GM12878 (cell line): ENCODE measurements at regions not wholly inside any gene's neighbourhood (a gene's known extent, or its start where the extent isn't known, plus 50 kb on each side); places are given as distances from the start of the nearest gene placed in this dataset.

Experiments
- ATAC-seq: fragments of 200-7000 bp; cut with Tn5 transposase; 3 replicates; pipeline ENCODE4 v1.9.1; 2020; ENCODE audit warnings: mild to moderate bottlenecking, moderate library complexity
- BruUV-seq: library from RNA; stranded (reverse); fragments of 400-500 nt; replicated peaks from 2 replicates; lab custom pipeline; 2021; lab: Mats Ljungman, UMichigan
- CTCF ChIA-PET: fragments of 300-600 bp; sonication (Branson Sonifier 250); formaldehyde crosslinking; extraction: SDS; loops from one replicate; lab custom pipeline; 2021; ENCODE audit warnings: inconsistent platforms; lab: Yijun Ruan, JAX
- POLR2A ChIA-PET: fragments of 350-600 bp; formaldehyde crosslinking; extraction: SDS; loops from one replicate; lab custom pipeline; 2021; ENCODE audit warnings: inconsistent platforms; lab: Charles Lee
- RAD21 ChIA-PET: fragments of 300-600 bp; sonication (Branson Sonifier 250); formaldehyde crosslinking; loops from one replicate; lab custom pipeline; 2023; ENCODE audit warnings: antibody characterized with exemption; ENCODE audit not compliant: unreplicated experiment; lab: Charles Lee
- SMC1A ChIA-PET: fragments of 300-600 bp; sonication (Branson Sonifier 250); formaldehyde crosslinking; loops from one replicate; lab custom pipeline; 2023; ENCODE audit not compliant: unreplicated experiment, uncharacterized antibody; lab: Charles Lee
- DNase-seq: peaks from one replicate; pipeline ENCODE4 v3.0.0-alpha.2; 2011; ENCODE audit warnings: low read depth, low spot score
- FAIRE-seq: peaks from 3 replicates; lab custom pipeline; 2011; peaks lifted over from hg19 to GRCh38; lab: Jason Lieb, UNC
- H2AFZ ChIP-seq: 2 replicates; pipeline ENCODE4 v1.6.0; 2011; ENCODE audit warnings: low read depth, low read length, control low read depth; ENCODE audit not compliant: control insufficient read depth
- H3K27ac ChIP-seq: 2 replicates; pipeline ENCODE4 v1.5.1; 2011; ENCODE audit warnings: control low read depth; ENCODE audit not compliant: control insufficient read depth, insufficient read depth
- H3K27me3 ChIP-seq, 2 experiments: replicated peaks in 1 of 2; 2 replicates each; pipeline versions ENCODE4 v1.6.0 to v1.6.1; 2011; ENCODE audit warnings: low read length in 1 of 2; ENCODE audit not compliant: control insufficient read depth in 2 of 2, insufficient read depth in 2 of 2
- H3K36me3 ChIP-seq, 2 experiments: 2 replicates each; pipeline ENCODE4 v1.5.1; 2011; ENCODE audit warnings: low read length in 1 of 2; ENCODE audit not compliant: control insufficient read depth in 2 of 2, insufficient read depth in 2 of 2
- H3K4me1 ChIP-seq: 2 replicates; pipeline ENCODE4 v1.6.1; 2011; ENCODE audit warnings: mild to moderate bottlenecking, low read length, moderate library complexity, mixed read lengths; ENCODE audit not compliant: control insufficient read depth, insufficient read depth
- H3K4me2 ChIP-seq: 2 replicates; pipeline ENCODE4 v1.6.0; 2011; ENCODE audit warnings: control low read depth; ENCODE audit not compliant: control insufficient read depth, insufficient read depth
- H3K4me3 ChIP-seq: fragments of 200-600 bp; sonication (generic); 2 replicates; pipeline ENCODE4 v1.5.1; 2016
- H3K79me2 ChIP-seq: 2 replicates; pipeline ENCODE4 v1.6.0; 2011; ENCODE audit warnings: low read length; ENCODE audit not compliant: control insufficient read depth, insufficient read depth
- H3K9ac ChIP-seq: 2 replicates; pipeline ENCODE4 v1.8.0; 2011; ENCODE audit warnings: low read length, control low read depth, mixed read lengths; ENCODE audit not compliant: control insufficient read depth, insufficient read depth
- H3K9me3 ChIP-seq: replicated peaks from 3 replicates; pipeline ENCODE4 v1.5.1; 2011; ENCODE audit warnings: mild to moderate bottlenecking, low read length; ENCODE audit not compliant: control insufficient read depth, insufficient read depth
- H4K20me1 ChIP-seq: 2 replicates; pipeline ENCODE4 v1.6.0; 2011; ENCODE audit not compliant: control insufficient read depth, insufficient read depth
- BHLHE40 ChIP-seq, 2 experiments: fragments of 450-650 bp in 1 of 2; IDR thresholded peaks; 2 replicates each; pipeline ENCODE4 v1.6.1; 2011 to 2017; ENCODE audit warnings: low read depth in 2 of 2, borderline replicate concordance in 1 of 2, improper control_type of control experiment in 1 of 2, low read length in 1 of 2, mild to moderate bottlenecking in 1 of 2
- CBX3 ChIP-seq: fragments of 200-600 bp; sonication (generic); IDR thresholded peaks from 2 replicates; pipeline ENCODE4 v1.6.1; 2016; ENCODE audit warnings: low read depth, borderline replicate concordance
- CBX5 ChIP-seq: sonication (generic); IDR thresholded peaks from 2 replicates; pipeline ENCODE4 v1.6.1; 2016; ENCODE audit warnings: low read depth, moderate library complexity, mild to moderate bottlenecking, inconsistent platforms
- CREB1 ChIP-seq: IDR thresholded peaks from 2 replicates; pipeline ENCODE4 v1.6.1; 2012; ENCODE audit warnings: low read depth, mild to moderate bottlenecking, inconsistent platforms
- FOXM1 ChIP-seq: IDR thresholded peaks from 2 replicates; pipeline ENCODE4 v1.6.1; 2012; ENCODE audit warnings: low read depth, mild to moderate bottlenecking, inconsistent platforms, low read length, moderate library complexity
- GATAD2B ChIP-seq: fragments of 450-650 bp; conservative IDR thresholded peaks from 2 replicates; pipeline ENCODE4 v1.6.1; 2017; ENCODE audit warnings: low read depth, mild to moderate bottlenecking, moderate library complexity
- POLR2AphosphoS2 ChIP-seq: IDR thresholded peaks from 2 replicates; pipeline ENCODE4 v1.6.1; 2011; ENCODE audit warnings: low read depth, mild to moderate bottlenecking, low read length, improper control_type of control experiment, moderate library complexity
- RCOR1 ChIP-seq: conservative IDR thresholded peaks from 2 replicates; pipeline ENCODE4 v1.6.1; 2012; ENCODE audit warnings: low read depth, low read length, improper control_type of control experiment
- RFX5 ChIP-seq: IDR thresholded peaks from 2 replicates; pipeline ENCODE4 v1.6.1; 2011; ENCODE audit warnings: low read depth, low read length, improper control_type of control experiment
- RUNX3 ChIP-seq: IDR thresholded peaks from 2 replicates; pipeline ENCODE4 v1.6.1; 2012; ENCODE audit warnings: low read length, inconsistent platforms
- SREBF1 ChIP-seq: IDR thresholded peaks from 2 replicates; pipeline ENCODE4 v1.6.1; 2012; ENCODE audit warnings: mild to moderate bottlenecking, low read length
- SUZ12 ChIP-seq: fragments of 200-600 bp; sonication (generic); IDR thresholded peaks from one replicate; pipeline ENCODE4 v1.6.1; 2018; ENCODE audit warnings: antibody characterized with exemption, mild to moderate bottlenecking; ENCODE audit not compliant: unreplicated experiment
- WGBS: methylation state at CpG from one replicate; pipeline ENCODE4 v1.1.6; 2016; ENCODE audit warnings: low lambda C conversion rate; ENCODE audit not compliant: insufficient replicate concordance, insufficient coverage; ENCODE audit errors: missing lambda C conversion rate; 5-methylcytosine and 5-hydroxymethylcytosine counted together
- in situ Hi-C: fragments of 300-500 bp; cut with MboI; formaldehyde crosslinking; loops from 9 replicates; pipeline ENCODE4 v1.14.3; 2018; ENCODE audit warnings: mixed read lengths
- intact Hi-C: fragments of 100-400 bp; cut with micrococcal nuclease; formaldehyde crosslinking; loops from one replicate; pipeline ENCODE4 v1.14.2; 2022; ENCODE audit not compliant: unreplicated experiment
- TF ChIP-seq, protein P1 (sequence below): fragments of 450-650 bp; IDR thresholded peaks from 2 replicates; pipeline ENCODE4 v1.6.1; 2016; ENCODE audit warnings: mild to moderate bottlenecking, moderate library complexity, borderline replicate concordance
- TF ChIP-seq, protein P2 (sequence below): fragments of 450-650 bp; IDR thresholded peaks from 2 replicates; pipeline ENCODE4 v1.6.1; 2018; ENCODE audit warnings: mild to moderate bottlenecking, low read depth, moderate library complexity; ENCODE audit not compliant: partially characterized antibody
- TF ChIP-seq, protein P3 (sequence below): fragments of 450-650 bp; IDR thresholded peaks from 2 replicates; pipeline ENCODE4 v1.6.1; 2016; ENCODE audit warnings: mild to moderate bottlenecking
- TF ChIP-seq, protein P4 (sequence below): fragments of 450-650 bp; IDR thresholded peaks from 2 replicates; pipeline ENCODE4 v1.6.1; 2017; ENCODE audit warnings: low read depth, mild to moderate bottlenecking, moderate library complexity

DNA sequence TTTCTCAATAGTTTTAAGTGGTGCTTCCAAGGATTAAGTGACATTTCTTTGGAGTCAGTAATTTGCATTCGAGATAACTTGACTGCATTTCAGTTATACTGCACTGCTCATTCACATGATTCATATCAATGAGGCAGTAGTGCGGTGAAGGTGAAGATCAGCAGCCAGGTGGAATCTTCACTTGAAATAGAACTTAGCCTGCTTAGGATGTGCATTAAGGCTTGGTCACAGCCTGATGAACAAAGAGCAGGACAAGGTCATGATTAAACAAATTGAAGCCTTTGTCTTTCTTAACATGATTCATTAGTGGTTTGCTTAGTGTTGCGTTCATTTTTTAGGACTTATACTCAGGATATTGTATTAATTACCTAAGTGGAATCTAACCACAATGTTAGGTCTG lies 212.1 kb upstream of the GALNTL6 start:
- ChIA-PET POLR2A (no interaction called here), RAD21 (no interaction called here), CTCF (no interaction called here), SMC1A (no interaction called here)
- in situ Hi-C loops: no loop called here
- BruUV-seq: no TSS peak
- Histone ChIP-seq H3K4me3 (no peak overlapping the region), H3K9ac (no peak overlapping the region), H2AFZ (no peak overlapping the region), H3K4me2 (no peak overlapping the region), H3K9me3 (peaks cover 2% of the 10 kb centered on the region; the same call in 1 of the 3 replicates), H4K20me1 (no peaks in the 10 kb centered on the region), H3K79me2 (no peaks in the 10 kb centered on the region), H3K27ac (no peak overlapping the region), H3K27me3 (no peaks in the 10 kb centered on the region), H3K36me3 (no peaks in the 10 kb centered on the region), H3K4me1 (no peaks in the 10 kb centered on the region)
- FAIRE-seq (no peak), DNase-seq (no peak), ATAC-seq (no peak)
- 28% methylated on average over 3 of the region's 3 CpGs for WGBS
- intact Hi-C loops: no loop called here
- TF ChIP-seq, protein P1, sequence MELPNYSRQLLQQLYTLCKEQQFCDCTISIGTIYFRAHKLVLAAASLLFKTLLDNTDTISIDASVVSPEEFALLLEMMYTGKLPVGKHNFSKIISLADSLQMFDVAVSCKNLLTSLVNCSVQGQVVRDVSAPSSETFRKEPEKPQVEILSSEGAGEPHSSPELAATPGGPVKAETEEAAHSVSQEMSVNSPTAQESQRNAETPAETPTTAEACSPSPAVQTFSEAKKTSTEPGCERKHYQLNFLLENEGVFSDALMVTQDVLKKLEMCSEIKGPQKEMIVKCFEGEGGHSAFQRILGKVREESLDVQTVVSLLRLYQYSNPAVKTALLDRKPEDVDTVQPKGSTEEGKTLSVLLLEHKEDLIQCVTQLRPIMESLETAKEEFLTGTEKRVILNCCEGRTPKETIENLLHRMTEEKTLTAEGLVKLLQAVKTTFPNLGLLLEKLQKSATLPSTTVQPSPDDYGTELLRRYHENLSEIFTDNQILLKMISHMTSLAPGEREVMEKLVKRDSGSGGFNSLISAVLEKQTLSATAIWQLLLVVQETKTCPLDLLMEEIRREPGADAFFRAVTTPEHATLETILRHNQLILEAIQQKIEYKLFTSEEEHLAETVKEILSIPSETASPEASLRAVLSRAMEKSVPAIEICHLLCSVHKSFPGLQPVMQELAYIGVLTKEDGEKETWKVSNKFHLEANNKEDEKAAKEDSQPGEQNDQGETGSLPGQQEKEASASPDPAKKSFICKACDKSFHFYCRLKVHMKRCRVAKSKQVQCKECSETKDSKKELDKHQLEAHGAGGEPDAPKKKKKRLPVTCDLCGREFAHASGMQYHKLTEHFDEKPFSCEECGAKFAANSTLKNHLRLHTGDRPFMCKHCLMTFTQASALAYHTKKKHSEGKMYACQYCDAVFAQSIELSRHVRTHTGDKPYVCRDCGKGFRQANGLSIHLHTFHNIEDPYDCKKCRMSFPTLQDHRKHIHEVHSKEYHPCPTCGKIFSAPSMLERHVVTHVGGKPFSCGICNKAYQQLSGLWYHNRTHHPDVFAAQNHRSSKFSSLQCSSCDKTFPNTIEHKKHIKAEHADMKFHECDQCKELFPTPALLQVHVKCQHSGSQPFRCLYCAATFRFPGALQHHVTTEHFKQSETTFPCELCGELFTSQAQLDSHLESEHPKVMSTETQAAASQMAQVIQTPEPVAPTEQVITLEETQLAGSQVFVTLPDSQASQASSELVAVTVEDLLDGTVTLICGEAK: no peak
- no peak for TF ChIP-seq FOXM1
- TF ChIP-seq RCOR1: no peak
- no peak for TF ChIP-seq CREB1
- TF ChIP-seq SUZ12: no peak
- TF ChIP-seq RFX5: no peak
- no peak for TF ChIP-seq RUNX3
- no peak for TF ChIP-seq CBX5
- TF ChIP-seq CBX3: no peak
- TF ChIP-seq GATAD2B: no peak
- TF ChIP-seq, protein P2, sequence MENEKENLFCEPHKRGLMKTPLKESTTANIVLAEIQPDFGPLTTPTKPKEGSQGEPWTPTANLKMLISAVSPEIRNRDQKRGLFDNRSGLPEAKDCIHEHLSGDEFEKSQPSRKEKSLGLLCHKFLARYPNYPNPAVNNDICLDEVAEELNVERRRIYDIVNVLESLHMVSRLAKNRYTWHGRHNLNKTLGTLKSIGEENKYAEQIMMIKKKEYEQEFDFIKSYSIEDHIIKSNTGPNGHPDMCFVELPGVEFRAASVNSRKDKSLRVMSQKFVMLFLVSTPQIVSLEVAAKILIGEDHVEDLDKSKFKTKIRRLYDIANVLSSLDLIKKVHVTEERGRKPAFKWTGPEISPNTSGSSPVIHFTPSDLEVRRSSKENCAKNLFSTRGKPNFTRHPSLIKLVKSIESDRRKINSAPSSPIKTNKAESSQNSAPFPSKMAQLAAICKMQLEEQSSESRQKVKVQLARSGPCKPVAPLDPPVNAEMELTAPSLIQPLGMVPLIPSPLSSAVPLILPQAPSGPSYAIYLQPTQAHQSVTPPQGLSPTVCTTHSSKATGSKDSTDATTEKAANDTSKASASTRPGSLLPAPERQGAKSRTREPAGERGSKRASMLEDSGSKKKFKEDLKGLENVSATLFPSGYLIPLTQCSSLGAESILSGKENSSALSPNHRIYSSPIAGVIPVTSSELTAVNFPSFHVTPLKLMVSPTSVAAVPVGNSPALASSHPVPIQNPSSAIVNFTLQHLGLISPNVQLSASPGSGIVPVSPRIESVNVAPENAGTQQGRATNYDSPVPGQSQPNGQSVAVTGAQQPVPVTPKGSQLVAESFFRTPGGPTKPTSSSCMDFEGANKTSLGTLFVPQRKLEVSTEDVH: no peak
- TF ChIP-seq, protein P3, sequence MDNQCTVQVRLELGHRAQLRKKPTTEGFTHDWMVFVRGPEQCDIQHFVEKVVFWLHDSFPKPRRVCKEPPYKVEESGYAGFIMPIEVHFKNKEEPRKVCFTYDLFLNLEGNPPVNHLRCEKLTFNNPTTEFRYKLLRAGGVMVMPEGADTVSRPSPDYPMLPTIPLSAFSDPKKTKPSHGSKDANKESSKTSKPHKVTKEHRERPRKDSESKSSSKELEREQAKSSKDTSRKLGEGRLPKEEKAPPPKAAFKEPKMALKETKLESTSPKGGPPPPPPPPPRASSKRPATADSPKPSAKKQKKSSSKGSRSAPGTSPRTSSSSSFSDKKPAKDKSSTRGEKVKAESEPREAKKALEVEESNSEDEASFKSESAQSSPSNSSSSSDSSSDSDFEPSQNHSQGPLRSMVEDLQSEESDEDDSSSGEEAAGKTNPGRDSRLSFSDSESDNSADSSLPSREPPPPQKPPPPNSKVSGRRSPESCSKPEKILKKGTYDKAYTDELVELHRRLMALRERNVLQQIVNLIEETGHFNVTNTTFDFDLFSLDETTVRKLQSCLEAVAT: no peak
- TF ChIP-seq, protein P4, sequence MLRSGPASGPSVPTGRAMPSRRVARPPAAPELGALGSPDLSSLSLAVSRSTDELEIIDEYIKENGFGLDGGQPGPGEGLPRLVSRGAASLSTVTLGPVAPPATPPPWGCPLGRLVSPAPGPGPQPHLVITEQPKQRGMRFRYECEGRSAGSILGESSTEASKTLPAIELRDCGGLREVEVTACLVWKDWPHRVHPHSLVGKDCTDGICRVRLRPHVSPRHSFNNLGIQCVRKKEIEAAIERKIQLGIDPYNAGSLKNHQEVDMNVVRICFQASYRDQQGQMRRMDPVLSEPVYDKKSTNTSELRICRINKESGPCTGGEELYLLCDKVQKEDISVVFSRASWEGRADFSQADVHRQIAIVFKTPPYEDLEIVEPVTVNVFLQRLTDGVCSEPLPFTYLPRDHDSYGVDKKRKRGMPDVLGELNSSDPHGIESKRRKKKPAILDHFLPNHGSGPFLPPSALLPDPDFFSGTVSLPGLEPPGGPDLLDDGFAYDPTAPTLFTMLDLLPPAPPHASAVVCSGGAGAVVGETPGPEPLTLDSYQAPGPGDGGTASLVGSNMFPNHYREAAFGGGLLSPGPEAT: no peak
- TF ChIP-seq BHLHE40 (IDR thresholded peaks at IDR 0.05; ENCODE audit: borderline replicate concordance in 1 of 2, low read depth in 2 of 2, low read length in 1 of 2): no peak
- no peak for TF ChIP-seq POLR2AphosphoS2
- no peak for TF ChIP-seq SREBF1
